RWPE2 (cell line): ENCODE measurements at regions not wholly inside any gene's neighbourhood (a gene's known extent, or its start where the extent isn't known, plus 50 kb on each side); places are given as distances from the start of the nearest gene placed in this dataset.

Source experiments
- ATAC-seq: fragments of 200-7000 bp; cut with Tn5 transposase; 3 replicates; pipeline ENCODE4 v1.9.1; 2021; ENCODE audit warnings: low read depth
- DNase-seq: peaks from one replicate; pipeline ENCODE4 v3.0.0-alpha.2; 2020; ENCODE audit warnings: low spot score
- H3K27ac ChIP-seq: fragments of 450-650 bp; 2 replicates; pipeline ENCODE4 v1.5.1; 2017; ENCODE audit warnings: mild to moderate bottlenecking; ENCODE audit not compliant: poor library complexity, severe bottlenecking
- H3K27me3 ChIP-seq: fragments of 250-450 bp; sonication (Bioruptor Pico); 2 replicates; pipeline ENCODE4 v1.5.1; 2021; ENCODE audit warnings: mild to moderate bottlenecking, moderate library complexity; ENCODE audit not compliant: insufficient read depth, poor library complexity, severe bottlenecking
- H3K36me3 ChIP-seq: fragments of 250-450 bp; sonication (Bioruptor Pico); 2 replicates; pipeline ENCODE4 v1.5.1; 2020; ENCODE audit warnings: low read depth, mild to moderate bottlenecking, moderate library complexity
- H3K4me1 ChIP-seq: fragments of 250-450 bp; sonication (Bioruptor Pico); 2 replicates; pipeline ENCODE4 v1.5.1; 2021; ENCODE audit warnings: mild to moderate bottlenecking, moderate library complexity; ENCODE audit not compliant: insufficient read depth, poor library complexity, severe bottlenecking
- H3K4me3 ChIP-seq: fragments of 250-450 bp; sonication (Bioruptor Pico); 2 replicates; pipeline ENCODE4 v1.5.1; 2021; ENCODE audit warnings: mild to moderate bottlenecking, moderate library complexity; ENCODE audit not compliant: severe bottlenecking
- H3K9me3 ChIP-seq: fragments of 250-450 bp; sonication (Bioruptor Pico); 2 replicates; pipeline ENCODE4 v1.5.1; 2021; ENCODE audit warnings: mild to moderate bottlenecking, moderate library complexity; ENCODE audit not compliant: severe bottlenecking
- CTCF ChIP-seq: fragments of 450-650 bp; IDR thresholded peaks from one replicate; pipeline ENCODE4 v1.5.1; 2017; ENCODE audit warnings: mild to moderate bottlenecking, moderate library complexity; ENCODE audit not compliant: poor library complexity, severe bottlenecking

- Histone ChIP-seq H3K27me3 (peaks cover 7% of the 10 kb centered on the region), H3K4me3 (no peak overlapping the region), H3K27ac (no peak overlapping the region), H3K36me3 (no peaks in the 10 kb centered on the region), H3K4me1 (no peaks in the 10 kb centered on the region), H3K9me3 (no peaks in the 10 kb centered on the region)
- no peak for ATAC-seq
- no peak for DNase-seq
- no peak for TF ChIP-seq CTCF
Observed at GRCh38 chr5:2675548-2675947, 75.9 kb downstream of the IRX2 start.

GRCh38 chr5:2674456-2674855, 77.0 kb downstream of the IRX2 start:
- ATAC-seq (no peak), DNase-seq (no peak)
- no peak for TF ChIP-seq CTCF
- no peak overlapping the region for H3K4me3 ChIP-seq
- H3K4me1 ChIP-seq: no peaks in the 10 kb centered on the region
- no peaks in the 10 kb centered on the region for H3K9me3 ChIP-seq
- H3K27ac ChIP-seq: no peak overlapping the region
- no peaks in the 10 kb centered on the region for H3K36me3 ChIP-seq
- peaks cover under 1% of the 10 kb centered on the region for H3K27me3 ChIP-seq

GRCh38 chr5:2670940-2671339, 80.5 kb downstream of the IRX2 start:
- DNase-seq (no peak), ATAC-seq (peak; percentile 42; the same call in 1 of the 3 replicates)
- no peak for TF ChIP-seq CTCF
- peaks cover 5% of the 10 kb centered on the region for H3K27me3 ChIP-seq
- no peaks in the 10 kb centered on the region for H3K4me1 ChIP-seq
- no peaks in the 10 kb centered on the region for H3K36me3 ChIP-seq
- no peaks in the 10 kb centered on the region for H3K9me3 ChIP-seq
- H3K4me3 ChIP-seq: no peak overlapping the region
- H3K27ac ChIP-seq: no peak overlapping the region

GRCh38 chr5:2669913-2670312, 81.6 kb downstream of the IRX2 start:
- Histone ChIP-seq H3K27me3 (peaks cover 5% of the 10 kb centered on the region), H3K9me3 (no peaks in the 10 kb centered on the region), H3K4me1 (no peaks in the 10 kb centered on the region), H3K4me3 (no peak overlapping the region), H3K36me3 (no peaks in the 10 kb centered on the region), H3K27ac (no peak overlapping the region)
- ATAC-seq (no peak), DNase-seq (no peak)
- no peak for TF ChIP-seq CTCF

GRCh38 chr5:2669259-2669658, 82.2 kb downstream of the IRX2 start:
- Histone ChIP-seq H3K4me1 (no peaks in the 10 kb centered on the region), H3K27me3 (peaks cover 5% of the 10 kb centered on the region), H3K9me3 (no peaks in the 10 kb centered on the region), H3K27ac (no peak overlapping the region), H3K36me3 (no peaks in the 10 kb centered on the region), H3K4me3 (no peak overlapping the region)
- ATAC-seq: no peak
- no peak for DNase-seq
- TF ChIP-seq CTCF: no peak
